HG03460 (cell line): ENCODE measurements at regions not wholly inside any gene's neighbourhood (a gene's known extent, or its start where the extent isn't known, plus 50 kb on each side); places are given as distances from the start of the nearest gene placed in this dataset.

Experiments used
- ATAC-seq: cut with Tn5 transposase; IDR thresholded peaks from one replicate; pipeline ENCODE4 v1.9.1; 2021; ENCODE audit not compliant: unreplicated experiment

DNA sequence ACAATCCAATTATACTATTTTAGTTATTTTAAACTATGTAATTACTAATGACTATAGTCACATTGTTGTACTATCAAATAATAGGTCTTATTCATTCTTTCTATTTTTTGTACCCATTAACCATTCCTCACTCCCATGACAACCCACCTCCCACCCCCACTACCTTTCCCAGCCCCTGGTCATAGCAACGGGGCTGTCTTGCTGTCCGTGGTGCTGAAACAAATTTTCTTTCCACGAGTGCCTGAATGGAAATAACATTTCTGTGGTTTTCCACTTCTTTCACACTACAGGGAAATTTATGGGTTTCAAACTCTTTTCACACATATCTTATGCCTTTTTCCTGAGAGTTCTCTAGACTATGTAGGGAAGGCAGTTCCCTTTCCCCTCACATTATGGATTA, 326.6 kb downstream of the PHKB start:
- ATAC-seq, result no peak

DNA sequence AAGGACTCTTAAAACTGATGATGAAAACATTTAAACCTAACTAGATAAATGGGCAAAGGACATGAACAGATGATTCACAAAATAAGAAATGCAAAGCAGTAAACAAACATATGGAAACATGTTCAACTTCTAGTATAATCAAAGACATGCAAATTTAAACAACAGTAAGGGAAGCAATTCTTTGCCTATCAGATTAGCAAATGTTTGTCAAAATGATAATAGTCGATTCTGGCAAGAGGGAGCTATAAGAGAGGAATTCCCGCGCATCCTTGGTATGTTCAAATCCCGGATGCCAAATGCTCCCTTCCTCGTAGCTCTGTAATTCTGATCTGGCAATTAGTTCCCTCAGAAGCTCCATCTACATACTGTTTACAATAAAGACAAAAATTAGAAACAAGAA, 320.5 kb downstream of the PHKB start:
- ATAC-seq, result no peak

DNA sequence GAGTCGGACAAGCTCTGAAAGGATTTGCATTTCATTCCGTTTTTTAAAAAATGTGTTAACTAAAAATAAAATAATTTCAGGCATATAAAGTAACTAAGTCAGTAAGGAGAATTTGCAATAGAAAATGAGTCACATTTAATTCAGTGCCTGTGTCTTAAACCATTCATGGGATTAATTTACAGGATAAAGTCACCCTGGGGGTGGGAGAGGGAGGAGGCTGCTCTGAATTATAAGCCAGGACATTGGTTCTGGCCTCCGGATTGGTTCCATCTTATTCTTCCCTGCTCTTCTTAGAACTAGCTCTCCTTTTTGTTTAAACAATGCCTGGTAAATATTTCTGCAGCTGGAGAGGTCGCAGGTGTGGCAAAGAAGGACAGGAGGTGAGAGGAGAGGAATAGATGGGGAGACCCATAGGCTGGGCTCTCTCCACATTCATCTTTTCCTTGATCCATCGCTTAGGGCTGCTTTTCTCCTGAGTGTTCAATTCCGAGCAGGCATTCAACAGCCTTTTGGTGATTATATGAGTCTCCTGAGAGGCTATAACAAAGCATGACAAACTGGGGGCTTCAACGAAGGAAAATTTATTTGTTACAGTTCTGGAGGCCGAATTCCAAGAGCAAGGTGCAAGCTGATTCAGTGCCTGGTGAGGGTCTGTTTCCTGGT, 319.2 kb downstream of the PHKB start:
- no peak for ATAC-seq

DNA sequence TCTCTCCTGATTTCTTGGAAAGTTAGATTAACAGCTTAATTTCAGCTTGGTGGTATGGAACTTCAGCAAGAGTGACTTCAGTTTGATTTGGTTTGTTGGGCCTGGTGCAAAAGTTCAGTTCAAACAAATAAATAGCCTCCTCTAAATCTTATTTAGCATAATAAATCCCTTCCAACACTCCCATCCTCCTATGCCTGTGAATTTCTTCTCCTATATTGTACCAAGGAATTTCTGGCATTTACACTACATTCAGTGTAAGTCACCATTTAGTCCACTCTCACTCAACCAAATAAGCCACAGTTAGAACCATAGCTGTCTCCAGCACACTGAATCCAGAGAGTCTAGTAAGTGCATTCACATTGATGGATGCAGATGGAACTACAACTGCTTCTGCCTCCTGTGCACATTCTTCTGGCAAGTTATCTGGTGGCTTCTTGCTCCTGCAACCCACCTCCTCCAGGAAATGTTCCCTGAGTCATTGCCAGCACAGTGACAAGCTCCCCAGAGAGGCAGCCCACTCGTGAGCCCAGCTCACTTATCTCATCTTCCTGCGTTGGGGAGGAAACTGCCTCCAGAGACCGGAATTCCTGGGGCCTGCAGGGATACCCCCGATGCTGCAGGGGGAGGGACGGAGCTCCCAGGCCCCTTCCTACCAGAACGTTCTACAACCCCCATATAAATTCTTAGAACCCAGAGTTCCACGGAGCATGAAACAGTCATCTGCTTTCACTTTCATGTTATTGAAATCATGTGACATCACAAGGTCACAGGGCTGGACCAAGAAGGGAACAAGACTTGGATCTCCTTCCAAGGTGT, 318.3 kb downstream of the PHKB start:
- no peak for ATAC-seq

DNA sequence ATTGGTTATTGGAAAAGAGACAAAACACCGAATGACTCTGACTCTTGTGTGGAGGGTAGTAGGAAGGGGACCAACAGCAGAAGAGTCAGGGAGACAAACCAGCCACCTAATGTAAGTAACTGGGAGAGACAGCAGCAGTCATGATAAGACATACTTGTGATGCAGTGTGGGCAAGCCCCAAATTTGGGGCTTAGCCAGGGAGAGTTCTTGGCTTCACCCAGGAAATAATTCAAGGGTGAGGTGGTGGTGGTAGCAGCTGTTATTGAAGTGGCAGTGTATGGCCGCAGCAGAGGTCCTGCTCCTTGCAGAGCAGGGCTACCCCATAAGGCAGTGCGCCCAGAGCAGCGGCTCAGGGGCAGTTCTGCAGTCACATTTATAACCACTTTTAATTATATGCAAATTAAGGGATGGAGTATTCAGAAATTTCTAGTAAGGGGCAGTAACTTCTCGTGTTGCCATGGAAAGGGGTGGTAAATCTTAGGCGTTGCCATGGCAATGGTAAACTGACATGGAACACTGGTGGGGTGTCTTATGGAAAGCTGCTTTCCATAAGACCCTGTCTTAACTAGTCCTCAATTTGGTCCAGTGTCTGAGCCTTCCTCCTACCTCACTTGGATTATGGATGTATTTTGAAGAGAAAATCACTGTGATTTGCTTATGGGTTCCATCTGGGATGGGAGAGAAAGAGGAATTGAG, 317.1 kb downstream of the PHKB start:
- no peak for ATAC-seq

DNA sequence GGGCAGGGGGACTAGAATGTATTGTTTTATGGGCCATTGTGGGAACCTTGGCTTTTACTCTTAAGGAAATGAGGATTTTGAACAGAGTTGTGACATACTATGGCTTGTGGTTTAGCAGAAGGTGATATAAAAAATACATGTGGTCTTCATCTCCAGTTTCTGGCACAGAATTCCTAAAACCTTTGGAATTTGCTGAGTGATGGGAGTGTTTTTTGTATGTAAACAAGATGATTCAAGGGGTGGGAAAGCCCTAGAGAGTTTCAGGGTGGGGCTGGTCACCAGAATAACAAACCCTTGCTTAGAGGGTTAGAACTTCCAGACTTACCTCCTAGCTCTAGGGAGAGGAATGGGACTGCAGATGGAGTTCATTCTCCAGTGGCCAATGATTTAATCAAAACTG, 316.1 kb downstream of the PHKB start:
- no peak for ATAC-seq

DNA sequence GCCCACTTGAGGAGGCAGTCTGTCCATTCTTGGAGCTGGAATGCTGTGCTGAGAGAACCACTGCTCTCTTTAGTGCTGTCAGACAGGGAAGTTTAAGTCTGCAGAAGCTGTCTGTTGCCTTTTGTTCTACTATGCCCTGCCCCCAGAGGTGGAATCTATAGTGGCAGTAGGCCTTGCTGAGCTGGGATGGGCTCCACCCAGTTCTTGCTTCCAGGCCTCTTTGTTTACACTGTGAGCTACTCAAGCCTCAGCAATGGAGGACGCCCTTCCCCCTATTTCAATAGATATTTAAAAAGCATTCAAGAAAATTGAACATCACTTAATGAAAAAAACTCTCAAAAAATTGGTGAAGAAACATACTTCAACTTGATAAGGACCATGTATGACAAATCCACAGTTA, 313.5 kb downstream of the PHKB start:
- ATAC-seq, result no peak

DNA sequence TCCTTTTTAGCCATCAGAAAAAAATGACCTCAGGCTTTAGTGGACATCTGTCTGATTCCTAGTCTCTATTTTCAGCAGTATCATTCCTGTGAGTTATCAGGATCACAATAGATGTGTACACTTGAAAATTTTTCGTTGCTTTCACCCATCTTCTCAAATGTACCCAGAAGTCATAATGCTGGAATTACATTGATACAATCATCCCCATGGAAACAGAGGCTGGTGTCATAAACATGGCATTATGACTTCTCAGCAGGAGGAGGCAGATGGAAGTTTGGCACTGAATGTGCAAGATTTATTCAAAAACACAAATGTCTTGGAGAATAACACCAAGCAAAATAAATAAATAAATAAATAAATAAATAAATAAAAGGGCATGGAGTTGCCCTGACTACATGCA, 292.5 kb downstream of the PHKB start:
- ATAC-seq, result no peak
